DND-41 (cell line): ENCODE measurements at regions not wholly inside any gene's neighbourhood (a gene's known extent, or its start where the extent isn't known, plus 50 kb on each side); places are given as distances from the start of the nearest gene placed in this dataset.

Experiments used
- CTCF ChIP-seq: IDR thresholded peaks from 2 replicates; pipeline ENCODE4 v1.5.1; 2012; ENCODE audit warnings: borderline replicate concordance, low read length, moderate library complexity, mild to moderate bottlenecking; ENCODE audit not compliant: poor library complexity, severe bottlenecking; ENCODE audit errors: extremely low read depth
- EZH2 ChIP-seq: IDR thresholded peaks from 3 replicates; pipeline ENCODE4 v1.6.1; 2012; ENCODE audit warnings: borderline replicate concordance, low read depth, mild to moderate bottlenecking, moderate library complexity, low read length, inconsistent platforms; ENCODE audit not compliant: severe bottlenecking

- TF ChIP-seq CTCF (peak; percentile 81), EZH2 (no peak)
Observed at GRCh38 chr5:54905942-54906537, 79.4 kb downstream of the ESM1 start.
